GM12878 (cell line): ENCODE measurements at regions not wholly inside any gene's neighbourhood (a gene's known extent, or its start where the extent isn't known, plus 50 kb on each side); places are given as distances from the start of the nearest gene placed in this dataset.
"Not testable (repeated sequence)": the region's sequence is repeated elsewhere in the genome, so short reads cannot be mapped to it uniquely, and the experiment has no call there.

Source experiments
- CREB1 ChIP-seq: IDR thresholded peaks from 2 replicates; pipeline ENCODE4 v1.6.1; 2012; ENCODE audit warnings: low read depth, mild to moderate bottlenecking, inconsistent platforms
- CREM ChIP-seq: IDR thresholded peaks from 2 replicates; pipeline ENCODE4 v1.6.1; 2014; ENCODE audit warnings: antibody characterized with exemption, low read depth
- EP300 ChIP-seq, 2 experiments: fragments of 150-350 bp in 1 of 2; IDR thresholded peaks; 2 replicates each; pipeline ENCODE4 v1.6.1; 2011 to 2012; ENCODE audit warnings: low read depth in 2 of 2, low read length in 2 of 2, borderline replicate concordance in 1 of 2, improper control_type of control experiment in 1 of 2, inconsistent platforms in 1 of 2; ENCODE audit not compliant: control insufficient read depth in 1 of 2
- HDAC6 ChIP-seq: fragments of 200-600 bp; sonication (generic); IDR thresholded peaks from one replicate; pipeline ENCODE4 v1.8.0; 2017; ENCODE audit warnings: antibody characterized with exemption; ENCODE audit not compliant: unreplicated experiment
- POLR2AphosphoS5 ChIP-seq: IDR thresholded peaks from 2 replicates; pipeline ENCODE4 v1.6.1; 2011; ENCODE audit warnings: mild to moderate bottlenecking, low read length, inconsistent platforms
- POU2F2 ChIP-seq: IDR thresholded peaks from 3 replicates; pipeline ENCODE4 v1.6.1; 2011; ENCODE audit warnings: low read depth, mild to moderate bottlenecking, low read length, borderline replicate concordance
- RFX5 ChIP-seq: IDR thresholded peaks from 2 replicates; pipeline ENCODE4 v1.6.1; 2011; ENCODE audit warnings: low read depth, low read length, improper control_type of control experiment
- SMARCA5 ChIP-seq: fragments of 450-650 bp; IDR thresholded peaks from 2 replicates; pipeline ENCODE4 v1.6.1; 2017; ENCODE audit warnings: mild to moderate bottlenecking
- TARDBP ChIP-seq: IDR thresholded peaks from 2 replicates; pipeline ENCODE4 v1.6.1; 2016; ENCODE audit warnings: borderline replicate concordance
- TF ChIP-seq, protein P1 (sequence below): IDR thresholded peaks from 2 replicates; pipeline ENCODE4 v1.6.1; 2012; ENCODE audit warnings: low read depth, low read length, improper control_type of control experiment

DNA sequence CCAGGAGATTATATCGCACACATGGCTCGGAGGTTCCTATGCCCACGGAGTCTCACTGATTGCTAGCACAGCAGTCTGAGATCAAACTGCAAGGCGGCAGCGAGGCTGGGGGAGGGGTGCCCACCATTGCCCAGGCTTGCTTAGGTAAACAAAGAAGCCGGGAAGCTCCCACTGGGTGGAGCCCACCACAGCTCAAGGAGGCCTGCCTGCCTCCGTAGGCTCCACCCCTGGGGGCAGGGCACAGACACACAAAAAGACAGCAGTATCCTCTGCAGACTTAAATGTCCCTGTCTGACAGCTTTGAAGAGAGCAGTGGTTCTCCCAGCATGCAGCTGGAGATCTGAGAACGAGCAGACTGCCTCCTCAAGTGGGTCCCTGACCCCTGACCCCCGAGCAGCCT, 112.0 kb upstream of the NDST3 start:
- not testable (repeated sequence) for TF ChIP-seq POU2F2; TARDBP; CREM; RFX5; POLR2AphosphoS5; HDAC6; EP300 (IDR thresholded peaks at IDR 0.05; ENCODE audit: borderline replicate concordance in 1 of 2, control insufficient read depth in 1 of 2, low read depth in 2 of 2, low read length in 2 of 2); CREB1; SMARCA5
- TF ChIP-seq, protein P1, sequence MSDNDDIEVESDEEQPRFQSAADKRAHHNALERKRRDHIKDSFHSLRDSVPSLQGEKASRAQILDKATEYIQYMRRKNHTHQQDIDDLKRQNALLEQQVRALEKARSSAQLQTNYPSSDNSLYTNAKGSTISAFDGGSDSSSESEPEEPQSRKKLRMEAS, result not testable (repeated sequence)
